ENCODE measurements at regions not wholly inside any gene's neighbourhood (a gene's known extent, or its start where the extent isn't known, plus 50 kb on each side); places are given as distances from the start of the nearest gene placed in this dataset.

- H3K4me1 ChIP-seq: no peaks in the 10 kb centered on the region
- TF ChIP-seq CTCF (IDR thresholded peaks at IDR 0.05): no peak
- TF ChIP-seq POLR2A (IDR thresholded peaks at IDR 0.05): no peak
- no peak for DNase-seq
Measured at GRCh38 chr12:87608321-87608720, 420.9 kb downstream of the C12orf50 start.

GRCh38 chr12:87603727-87604126 lies 425.5 kb downstream of the C12orf50 start:
- DNase-seq: no peak
- H3K4me3 ChIP-seq: no peak overlapping the region
- intact Hi-C loops (cut with DNase I; ENCODE audit: low total_unique reads): no loop called here
- H3K27ac ChIP-seq: no peak overlapping the region
- no peaks in the 10 kb centered on the region for H3K27me3 ChIP-seq
- H3K36me3 ChIP-seq: no peaks in the 10 kb centered on the region
- H3K9me3 ChIP-seq: no peaks in the 10 kb centered on the region
- TF ChIP-seq CTCF (IDR thresholded peaks at IDR 0.05) (no peak), POLR2A (IDR thresholded peaks at IDR 0.05) (no peak)
- no peaks in the 10 kb centered on the region for H3K4me1 ChIP-seq

More at GRCh38 chr12:87608321-87608720, 420.9 kb downstream of the C12orf50 start:
- no peak overlapping the region for H3K4me3 ChIP-seq
- H3K9me3 ChIP-seq: no peaks in the 10 kb centered on the region
- no peak overlapping the region for H3K27ac ChIP-seq
- no peaks in the 10 kb centered on the region for H3K36me3 ChIP-seq
- H3K27me3 ChIP-seq: no peaks in the 10 kb centered on the region
- intact Hi-C loops (cut with DNase I; ENCODE audit: low total_unique reads): no loop called here

GRCh38 chr12:87599459-87599858 lies 429.7 kb downstream of the C12orf50 start:
- H3K4me3 ChIP-seq: no peak overlapping the region

GRCh38 chr12:87597114-87597513 lies 432.1 kb downstream of the C12orf50 start:
- intact Hi-C loops (cut with DNase I; ENCODE audit: low total_unique reads): no loop called here
- no peak overlapping the region for H3K27ac ChIP-seq
- H3K4me3 ChIP-seq: no peak overlapping the region
- no peaks in the 10 kb centered on the region for H3K9me3 ChIP-seq
- no peaks in the 10 kb centered on the region for H3K4me1 ChIP-seq
- H3K36me3 ChIP-seq: no peaks in the 10 kb centered on the region
- no peaks in the 10 kb centered on the region for H3K27me3 ChIP-seq
- TF ChIP-seq POLR2A (IDR thresholded peaks at IDR 0.05) (no peak), CTCF (IDR thresholded peaks at IDR 0.05) (no peak)
- DNase-seq: no peak

More at GRCh38 chr12:87599459-87599858, 429.7 kb downstream of the C12orf50 start:
- TF ChIP-seq POLR2A (IDR thresholded peaks at IDR 0.05) (no peak), CTCF (IDR thresholded peaks at IDR 0.05) (no peak)
- no peaks in the 10 kb centered on the region for H3K36me3 ChIP-seq
- intact Hi-C loops (cut with DNase I; ENCODE audit: low total_unique reads): no loop called here
- H3K4me1 ChIP-seq: no peaks in the 10 kb centered on the region
- no peaks in the 10 kb centered on the region for H3K27me3 ChIP-seq
- no peak overlapping the region for H3K27ac ChIP-seq
- no peak for DNase-seq
- no peaks in the 10 kb centered on the region for H3K9me3 ChIP-seq

- Histone ChIP-seq H3K36me3 (no peaks in the 10 kb centered on the region), H3K4me1 (no peaks in the 10 kb centered on the region)
- TF ChIP-seq CTCF (IDR thresholded peaks at IDR 0.05) (no peak), POLR2A (IDR thresholded peaks at IDR 0.05) (no peak)
Measured at GRCh38 chr12:87596636-87597035, 432.6 kb downstream of the C12orf50 start.

More at GRCh38 chr12:87596636-87597035, 432.6 kb downstream of the C12orf50 start:
- intact Hi-C loops (cut with DNase I; ENCODE audit: low total_unique reads): no loop called here
- no peak overlapping the region for H3K4me3 ChIP-seq
- no peak overlapping the region for H3K27ac ChIP-seq
- no peaks in the 10 kb centered on the region for H3K27me3 ChIP-seq
- no peak for DNase-seq
- H3K9me3 ChIP-seq: no peaks in the 10 kb centered on the region
